ENCODE measurements at regions not wholly inside any gene's neighbourhood (a gene's known extent, or its start where the extent isn't known, plus 50 kb on each side); places are given as distances from the start of the nearest gene placed in this dataset.

DNA sequence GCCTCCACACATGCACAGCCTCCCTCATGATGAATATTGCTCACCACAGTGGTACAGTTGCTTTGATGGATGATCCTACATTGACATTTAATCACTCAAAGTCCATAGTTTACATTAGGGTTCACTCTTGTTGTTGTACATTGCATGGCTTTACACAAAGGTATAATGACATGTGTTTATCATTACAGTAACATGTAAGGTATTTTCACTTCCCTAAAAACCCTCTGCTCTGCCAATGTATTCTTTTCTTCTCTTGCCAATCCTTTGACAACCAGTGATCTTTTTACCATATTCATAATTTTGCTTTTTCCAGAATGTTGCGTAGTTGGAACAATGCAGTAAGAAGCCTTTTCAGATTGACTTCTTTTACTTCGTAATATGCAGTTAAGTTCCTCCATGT lies 166.6 kb upstream of the KHDRBS2 start:
- no peak overlapping the region for H2AFZ ChIP-seq (ENCODE audit: low read depth, low read length)
- H3K36me3 ChIP-seq (ENCODE audit: control insufficient read depth in 2 of 2, extremely low read depth in 1 of 2, insufficient read depth in 2 of 2, low read length in 2 of 2), result no peaks in the 10 kb centered on the region
- no peaks in the 10 kb centered on the region for H3K27me3 ChIP-seq (ENCODE audit: control insufficient read depth in 2 of 2, insufficient read depth in 2 of 2, low read length in 2 of 2)
- dilution Hi-C loops (cut with MboI; ENCODE audit: extremely low pct_ligation_motif_present, low sequenced_read_pairs), result no loop called here
- no peaks in the 10 kb centered on the region for H3K4me1 ChIP-seq (ENCODE audit: control insufficient read depth, extremely low read depth, insufficient read depth, low read length)
- no peak for FAIRE-seq
- no peaks in the 10 kb centered on the region for H3K9me1 ChIP-seq (replicated peaks; ENCODE audit: control insufficient read depth, extremely low read depth, insufficient read depth, low read length)
- DNase-seq (ENCODE audit: low read depth, low spot score), result no peak
- no peaks in the 10 kb centered on the region for H3K79me2 ChIP-seq (ENCODE audit: control insufficient read depth, insufficient read depth, low read length)
- no peak for TF ChIP-seq MYC (IDR thresholded peaks at IDR 0.05; ENCODE audit: low read depth, low read length)
- TF ChIP-seq, protein P1, sequence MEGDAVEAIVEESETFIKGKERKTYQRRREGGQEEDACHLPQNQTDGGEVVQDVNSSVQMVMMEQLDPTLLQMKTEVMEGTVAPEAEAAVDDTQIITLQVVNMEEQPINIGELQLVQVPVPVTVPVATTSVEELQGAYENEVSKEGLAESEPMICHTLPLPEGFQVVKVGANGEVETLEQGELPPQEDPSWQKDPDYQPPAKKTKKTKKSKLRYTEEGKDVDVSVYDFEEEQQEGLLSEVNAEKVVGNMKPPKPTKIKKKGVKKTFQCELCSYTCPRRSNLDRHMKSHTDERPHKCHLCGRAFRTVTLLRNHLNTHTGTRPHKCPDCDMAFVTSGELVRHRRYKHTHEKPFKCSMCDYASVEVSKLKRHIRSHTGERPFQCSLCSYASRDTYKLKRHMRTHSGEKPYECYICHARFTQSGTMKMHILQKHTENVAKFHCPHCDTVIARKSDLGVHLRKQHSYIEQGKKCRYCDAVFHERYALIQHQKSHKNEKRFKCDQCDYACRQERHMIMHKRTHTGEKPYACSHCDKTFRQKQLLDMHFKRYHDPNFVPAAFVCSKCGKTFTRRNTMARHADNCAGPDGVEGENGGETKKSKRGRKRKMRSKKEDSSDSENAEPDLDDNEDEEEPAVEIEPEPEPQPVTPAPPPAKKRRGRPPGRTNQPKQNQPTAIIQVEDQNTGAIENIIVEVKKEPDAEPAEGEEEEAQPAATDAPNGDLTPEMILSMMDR (IDR thresholded peaks at IDR 0.05; ENCODE audit: extremely low read depth in 1 of 2, insufficient read depth in 1 of 2, low read depth in 1 of 2, low read length in 2 of 2), result no peak
- no peak for TF ChIP-seq GATA2 (IDR thresholded peaks at IDR 0.05; ENCODE audit: insufficient read depth, insufficient read length, low read depth, low read length)
- TF ChIP-seq POLR2A (IDR thresholded peaks at IDR 0.05; ENCODE audit: low read depth, low read length), result no peak
- TF ChIP-seq FOS (IDR thresholded peaks at IDR 0.05; ENCODE audit: borderline replicate concordance, insufficient read depth, low read length), result no peak
- TF ChIP-seq JUN (IDR thresholded peaks at IDR 0.05; ENCODE audit: borderline replicate concordance, insufficient read depth, insufficient read length, low read depth), result no peak
- TF ChIP-seq MAX (IDR thresholded peaks at IDR 0.05; ENCODE audit: insufficient read depth, insufficient read length), result no peak
- no peak for TF ChIP-seq POLR2AphosphoS5 (IDR thresholded peaks at IDR 0.05; ENCODE audit: insufficient read depth, low read depth, low read length)
- TF ChIP-seq EZH2 (IDR thresholded peaks at IDR 0.05; ENCODE audit: borderline replicate concordance, low read depth, low read length, severe bottlenecking), result no peak
- CTCF ChIA-PET, result no interaction called here
- H3K9ac ChIP-seq (replicated peaks; ENCODE audit: extremely low read depth, insufficient read depth, low read length), result no peak overlapping the region
- H3K4me2 ChIP-seq (ENCODE audit: insufficient read depth, low read length), result no peak overlapping the region
- intact Hi-C loops (cut with micrococcal nuclease), result no loop called here
- BruUV-seq (replicated peaks), result no TSS peak
- H3K27ac ChIP-seq (ENCODE audit: insufficient read depth, low read depth, low read length), result no peak overlapping the region
- no peaks in the 10 kb centered on the region for H4K20me1 ChIP-seq (replicated peaks; ENCODE audit: control insufficient read depth, extremely low read depth, insufficient read depth, low read length)
- H3K9me3 ChIP-seq (replicated peaks; ENCODE audit: control insufficient read depth, insufficient read depth, low read length), result peaks cover 1% of the 10 kb centered on the region
- H3K4me3 ChIP-seq (replicated peaks in 1 of 3; ENCODE audit: insufficient read depth in 1 of 3, low read depth in 1 of 3, low read length in 3 of 3), result no peak overlapping the region
- POLR2A ChIA-PET, result no interaction called here
